ENCODE measurements at regions not wholly inside any gene's neighbourhood (a gene's known extent, or its start where the extent isn't known, plus 50 kb on each side); places are given as distances from the start of the nearest gene placed in this dataset.

- intact Hi-C loops (cut with DNase I): no loop called here
- no peak for DNase-seq
Measured at GRCh38 chr2:198930170-198930569, 527.6 kb downstream of the SATB2 start.

GRCh38 chr2:198928026-198928425, 529.7 kb downstream of the SATB2 start:
- Histone ChIP-seq H3K36me3 (replicated peaks in 1 of 2) (no peaks in the 10 kb centered on the region), H3K27ac (no peak overlapping the region), H3K27me3 (no peaks in the 10 kb centered on the region), H3K4me1 (replicated peaks in 1 of 2) (no peaks in the 10 kb centered on the region), H3K9me3 (replicated peaks in 1 of 3) (no peaks in the 10 kb centered on the region), H3K4me3 (no peak overlapping the region)
- TF ChIP-seq CTCF (IDR thresholded peaks at IDR 0.05) (no peak), POLR2A (IDR thresholded peaks at IDR 0.05) (no peak)
- 53 to 68% (median 61%) methylated on average over 3 of the region's 3 CpGs for WGBS, 4 donors
- DNase-seq: no peak
- intact Hi-C loops (cut with DNase I): no loop called here

More at GRCh38 chr2:198930170-198930569, 527.6 kb downstream of the SATB2 start:
- H3K4me3 ChIP-seq: no peak overlapping the region
- H3K27me3 ChIP-seq: no peaks in the 10 kb centered on the region
- no peaks in the 10 kb centered on the region for H3K36me3 ChIP-seq (replicated peaks in 1 of 2)
- no peaks in the 10 kb centered on the region for H3K4me1 ChIP-seq (replicated peaks in 1 of 2)
- TF ChIP-seq POLR2A (IDR thresholded peaks at IDR 0.05) (no peak), CTCF (IDR thresholded peaks at IDR 0.05) (no peak)
- H3K27ac ChIP-seq: no peak overlapping the region
- H3K9me3 ChIP-seq (replicated peaks in 1 of 3): no peaks in the 10 kb centered on the region

- H3K36me3 ChIP-seq (replicated peaks in 1 of 2): no peaks in the 10 kb centered on the region
- TF ChIP-seq POLR2A (IDR thresholded peaks at IDR 0.05) (no peak), CTCF (IDR thresholded peaks at IDR 0.05) (no peak)
- no peaks in the 10 kb centered on the region for H3K4me1 ChIP-seq (replicated peaks in 1 of 2)
- no peaks in the 10 kb centered on the region for H3K27me3 ChIP-seq
- H3K9me3 ChIP-seq (replicated peaks in 1 of 3): no peaks in the 10 kb centered on the region
- intact Hi-C loops (cut with DNase I): no loop called here
- H3K27ac ChIP-seq: no peak overlapping the region
- H3K4me3 ChIP-seq: no peak overlapping the region
- WGBS, 4 donors: 68 to 84% (median 77%) methylated on average over 3 of the region's 3 CpGs
- no peak for DNase-seq
Measured at GRCh38 chr2:198917926-198918720, 539.6 kb downstream of the SATB2 start.

- intact Hi-C loops (cut with DNase I): no loop called here
- TF ChIP-seq POLR2A (IDR thresholded peaks at IDR 0.05) (no peak), CTCF (IDR thresholded peaks at IDR 0.05) (no peak)
- DNase-seq: no peak
- 63 to 72% (median 67%) methylated on average over 2 of the region's 2 CpGs for WGBS, 4 donors
- Histone ChIP-seq H3K36me3 (replicated peaks in 1 of 2) (no peaks in the 10 kb centered on the region), H3K9me3 (replicated peaks in 1 of 3) (no peaks in the 10 kb centered on the region), H3K27me3 (no peaks in the 10 kb centered on the region), H3K4me3 (no peak overlapping the region), H3K27ac (no peak overlapping the region), H3K4me1 (replicated peaks in 1 of 2) (no peaks in the 10 kb centered on the region)
Measured at GRCh38 chr2:198917275-198917674, 540.5 kb downstream of the SATB2 start.
